Stimulated activated CD8-positive, alpha-beta memory T cell treated with anti-CD3 and anti-CD28 coated beads, Interleukin-15, amount 100 ng/mL, for 24 hours (primary cell): ENCODE measurements at regions not wholly inside any gene's neighbourhood (a gene's known extent, or its start where the extent isn't known, plus 50 kb on each side); places are given as distances from the start of the nearest gene placed in this dataset.
"Not testable (repeated sequence)": the region's sequence is repeated elsewhere in the genome, so short reads cannot be mapped to it uniquely, and the experiment has no call there.

Source experiments
- DNase-seq: peaks from one replicate; pipeline ENCODE4 v3.0.0-alpha.2; 2020; ENCODE audit warnings: low read depth

DNA sequence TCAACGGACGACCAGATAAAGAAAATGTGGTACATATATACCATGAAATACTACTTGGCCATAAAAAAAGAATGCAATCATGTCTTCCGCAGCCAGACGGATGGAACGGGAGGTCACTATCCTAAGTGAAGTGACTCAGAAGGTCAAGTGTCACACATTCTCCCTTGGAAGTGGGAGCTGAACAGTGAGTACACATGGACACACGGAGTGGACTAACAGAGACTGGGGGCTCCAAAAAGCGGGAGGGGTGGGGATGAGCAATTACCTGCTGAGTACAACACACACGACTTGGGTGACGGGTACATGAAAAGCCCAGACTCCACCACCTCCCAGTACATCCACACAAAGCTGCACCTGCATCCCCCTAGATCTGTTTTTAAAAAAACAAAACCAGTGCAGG lies 62.5 kb upstream of the TNK2 start:
- DNase-seq = not testable (repeated sequence)

- DNase-seq = not testable (repeated sequence)
These were observed 61.8 kb upstream of the TNK2 start for GRCh38 chr3:195969838-195970776.

- DNase-seq = not testable (repeated sequence)
These were observed 61.0 kb upstream of the TNK2 start for GRCh38 chr3:195969341-195969740.

- DNase-seq = not testable (repeated sequence)
These were observed 59.8 kb upstream of the TNK2 start for GRCh38 chr3:195968104-195968503.

DNA sequence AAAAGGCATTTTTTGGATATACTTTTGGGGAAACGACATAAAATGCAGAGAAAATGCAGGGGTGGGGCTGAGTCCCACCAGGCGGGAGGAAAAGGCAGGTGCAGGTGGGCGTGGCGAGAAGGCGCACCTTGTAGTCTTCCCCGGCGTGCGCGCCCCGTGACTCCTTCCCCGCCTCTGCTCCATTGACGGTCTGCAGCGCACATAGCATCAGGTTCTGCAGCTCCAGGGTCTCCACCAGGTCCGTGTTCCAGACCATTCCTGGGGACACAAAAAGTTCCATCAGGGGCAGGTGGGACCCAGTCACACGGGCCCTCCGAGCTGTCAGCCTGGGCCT lies 59.0 kb upstream of the TNK2 start:
- DNase-seq = not testable (repeated sequence)

DNA sequence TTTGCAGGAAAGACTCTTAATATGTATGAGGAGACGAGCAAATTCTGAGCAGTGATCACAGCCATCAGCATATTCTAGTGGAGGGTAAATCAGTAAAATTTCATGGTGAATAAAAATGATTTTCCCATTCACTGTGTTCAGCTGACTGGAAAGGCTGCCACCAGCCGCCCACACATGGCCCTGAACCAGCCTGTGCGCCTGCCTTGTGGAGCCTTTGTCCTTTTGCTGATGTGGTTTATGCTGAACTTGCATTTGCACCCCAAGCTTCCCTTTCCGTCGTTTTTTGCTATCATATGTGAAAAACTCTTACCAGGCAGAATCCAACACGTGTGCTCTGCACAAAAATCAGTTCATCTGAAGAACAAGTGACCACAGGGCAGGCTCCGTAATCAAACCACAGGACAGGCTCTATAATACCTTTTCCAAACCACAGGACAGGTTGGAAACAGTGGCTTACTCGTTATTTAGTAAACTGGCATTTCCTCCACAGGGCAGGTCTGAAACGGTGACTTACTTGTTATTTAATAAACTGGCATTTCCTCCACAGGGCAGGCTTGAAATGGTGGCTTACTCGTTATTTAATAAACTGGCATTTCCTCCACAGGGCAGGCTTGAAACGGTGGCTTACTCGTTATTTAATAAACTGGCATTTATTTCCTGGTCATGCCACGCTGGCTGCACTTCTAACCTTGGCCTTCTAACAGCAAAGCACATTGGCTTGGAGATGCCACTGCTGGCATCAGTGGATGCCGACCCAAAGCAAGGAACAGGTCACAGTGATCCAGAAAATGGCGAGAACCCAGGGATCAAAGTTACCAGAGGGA lies 58.4 kb upstream of the TNK2 start:
- DNase-seq = not testable (repeated sequence)

DNA sequence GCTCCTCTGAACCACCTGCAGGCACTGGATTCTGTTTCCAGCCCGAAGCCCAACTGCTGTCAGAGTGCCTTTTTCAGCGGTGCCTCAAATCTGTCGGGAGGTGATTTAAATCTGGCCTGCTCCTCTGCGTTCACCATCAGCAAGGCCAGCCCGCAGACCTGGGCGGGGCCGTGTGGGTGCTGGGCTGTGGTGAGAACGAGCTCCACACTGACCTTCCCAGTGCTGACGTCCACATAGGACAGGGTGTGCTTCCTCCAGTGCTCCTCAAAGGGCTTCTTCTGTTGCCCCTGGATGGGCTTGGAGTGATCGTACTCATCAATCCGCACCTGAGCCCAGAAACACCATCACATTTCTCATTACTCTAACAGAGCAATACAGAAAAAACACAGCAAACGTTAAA lies 56.9 kb upstream of the TNK2 start:
- not testable (repeated sequence) for DNase-seq

DNA sequence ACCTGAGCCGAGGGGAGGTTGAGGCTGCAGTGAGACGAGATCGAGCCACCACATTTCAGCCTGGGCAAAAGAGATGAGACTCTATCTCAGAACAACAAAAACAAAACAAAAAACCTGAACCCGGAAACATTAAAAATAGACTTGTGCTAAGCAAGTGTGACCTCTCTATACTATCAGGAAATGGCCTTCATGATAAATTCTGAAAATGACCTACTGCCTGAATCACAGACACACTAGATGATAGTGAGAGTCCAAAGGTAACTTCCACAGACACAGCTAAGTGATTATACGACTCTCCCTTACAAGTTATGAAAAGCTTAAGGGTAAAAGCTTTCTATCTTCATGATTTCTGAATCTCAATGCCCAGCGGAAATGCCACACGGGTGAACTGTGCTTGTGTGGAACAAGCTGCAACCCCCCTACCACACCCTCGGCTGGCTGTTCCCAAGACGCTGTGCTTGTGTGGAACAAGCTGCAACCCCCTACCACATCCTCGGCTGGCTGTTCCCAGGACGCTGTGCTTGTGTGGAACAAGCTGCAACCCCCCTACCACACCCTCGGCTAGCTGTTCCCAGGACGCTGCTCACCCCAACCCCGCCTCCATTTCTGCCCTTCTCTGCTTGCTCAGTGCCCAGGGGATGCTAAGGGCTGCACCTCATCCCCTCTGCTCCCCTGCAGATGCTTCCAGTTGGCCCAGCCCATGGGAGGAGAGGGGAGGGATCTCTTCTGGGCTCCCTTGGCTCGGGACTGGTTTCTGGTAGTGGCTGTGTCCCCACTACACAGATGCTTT lies 56.2 kb upstream of the TNK2 start:
- DNase-seq = not testable (repeated sequence)

- not testable (repeated sequence) for DNase-seq
These were observed 53.9 kb upstream of the TNK2 start for GRCh38 chr3:195962222-195962621.

- not testable (repeated sequence) for DNase-seq
These were observed 52.8 kb upstream of the TNK2 start for GRCh38 chr3:195960971-195961775.

- not testable (repeated sequence) for DNase-seq
These were observed 51.8 kb upstream of the TNK2 start for GRCh38 chr3:195960164-195960563.

- not testable (repeated sequence) for DNase-seq
These were observed 51.2 kb upstream of the TNK2 start for GRCh38 chr3:195959367-195960157.

DNA sequence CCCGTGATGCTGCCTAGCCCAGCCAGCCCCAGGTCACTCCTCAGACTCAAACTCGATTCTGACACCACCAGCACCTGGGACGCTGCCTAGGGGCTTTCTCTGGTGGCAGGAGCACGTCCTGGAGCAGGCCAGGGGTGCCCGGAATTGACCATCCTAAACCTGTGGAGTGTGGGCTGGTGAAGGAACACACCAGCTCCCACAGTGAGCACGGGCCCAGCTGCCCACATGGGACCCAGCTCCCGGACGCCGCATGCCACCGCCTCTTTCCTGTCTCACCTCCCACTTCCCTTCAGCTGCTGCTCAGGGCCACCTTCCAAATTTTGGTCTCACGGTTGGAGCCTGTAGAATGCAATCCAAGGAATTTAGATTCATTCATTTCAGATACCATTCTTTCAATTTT lies 50.4 kb upstream of the TNK2 start:
- DNase-seq = not testable (repeated sequence)
